ENCODE measurements at regions not wholly inside any gene's neighbourhood (a gene's known extent, or its start where the extent isn't known, plus 50 kb on each side); places are given as distances from the start of the nearest gene placed in this dataset.

DNA sequence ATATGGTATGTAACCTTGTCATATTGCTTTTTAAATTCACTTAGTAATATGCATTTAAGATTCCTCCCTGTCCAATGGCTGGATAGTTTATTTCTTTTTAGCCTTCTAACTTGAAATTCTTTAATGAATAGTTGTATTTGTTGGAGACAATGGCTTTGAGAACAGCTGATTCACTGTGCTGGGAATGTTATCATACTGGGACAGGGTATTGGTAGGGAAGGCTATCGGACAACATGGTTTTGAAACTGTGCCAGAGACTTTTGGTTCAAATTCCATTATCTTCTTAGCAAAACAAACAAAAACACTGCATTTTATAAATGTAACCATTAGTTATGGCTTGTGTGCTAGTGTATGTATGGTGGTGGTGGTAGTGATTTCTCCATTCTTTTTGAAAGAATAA, 517.1 kb upstream of the ANKRD30A start:
- Histone ChIP-seq H3K27me3 (ENCODE audit: insufficient read depth, low read length) (no peaks in the 10 kb centered on the region), H3K4me1 (ENCODE audit: insufficient read depth, low read length) (peaks cover 12% of the 10 kb centered on the region), H4K20me1 (ENCODE audit: insufficient read depth, low read length) (no peaks in the 10 kb centered on the region), H3K4me2 (ENCODE audit: insufficient read depth, low read length) (peak overlapping the region; percentile 34), H3K4me3 (ENCODE audit: insufficient read depth, low read length) (no peak overlapping the region), H2AFZ (ENCODE audit: low read length) (no peak overlapping the region), H3K79me2 (ENCODE audit: insufficient read depth, low read length) (no peaks in the 10 kb centered on the region), H3K27ac (ENCODE audit: low read depth, low read length) (no peak overlapping the region), H3K9me3 (ENCODE audit: low read depth, low read length) (no peaks in the 10 kb centered on the region), H3K36me3 (ENCODE audit: insufficient read depth, low read length) (no peaks in the 10 kb centered on the region)
- TF ChIP-seq, protein P1, sequence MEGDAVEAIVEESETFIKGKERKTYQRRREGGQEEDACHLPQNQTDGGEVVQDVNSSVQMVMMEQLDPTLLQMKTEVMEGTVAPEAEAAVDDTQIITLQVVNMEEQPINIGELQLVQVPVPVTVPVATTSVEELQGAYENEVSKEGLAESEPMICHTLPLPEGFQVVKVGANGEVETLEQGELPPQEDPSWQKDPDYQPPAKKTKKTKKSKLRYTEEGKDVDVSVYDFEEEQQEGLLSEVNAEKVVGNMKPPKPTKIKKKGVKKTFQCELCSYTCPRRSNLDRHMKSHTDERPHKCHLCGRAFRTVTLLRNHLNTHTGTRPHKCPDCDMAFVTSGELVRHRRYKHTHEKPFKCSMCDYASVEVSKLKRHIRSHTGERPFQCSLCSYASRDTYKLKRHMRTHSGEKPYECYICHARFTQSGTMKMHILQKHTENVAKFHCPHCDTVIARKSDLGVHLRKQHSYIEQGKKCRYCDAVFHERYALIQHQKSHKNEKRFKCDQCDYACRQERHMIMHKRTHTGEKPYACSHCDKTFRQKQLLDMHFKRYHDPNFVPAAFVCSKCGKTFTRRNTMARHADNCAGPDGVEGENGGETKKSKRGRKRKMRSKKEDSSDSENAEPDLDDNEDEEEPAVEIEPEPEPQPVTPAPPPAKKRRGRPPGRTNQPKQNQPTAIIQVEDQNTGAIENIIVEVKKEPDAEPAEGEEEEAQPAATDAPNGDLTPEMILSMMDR (IDR thresholded peaks at IDR 0.05; ENCODE audit: extremely low read depth, low read depth, low read length): no peak
- DNase-seq (ENCODE audit: insufficient read length, low spot score, missing footprints): peak; percentile 74

DNA sequence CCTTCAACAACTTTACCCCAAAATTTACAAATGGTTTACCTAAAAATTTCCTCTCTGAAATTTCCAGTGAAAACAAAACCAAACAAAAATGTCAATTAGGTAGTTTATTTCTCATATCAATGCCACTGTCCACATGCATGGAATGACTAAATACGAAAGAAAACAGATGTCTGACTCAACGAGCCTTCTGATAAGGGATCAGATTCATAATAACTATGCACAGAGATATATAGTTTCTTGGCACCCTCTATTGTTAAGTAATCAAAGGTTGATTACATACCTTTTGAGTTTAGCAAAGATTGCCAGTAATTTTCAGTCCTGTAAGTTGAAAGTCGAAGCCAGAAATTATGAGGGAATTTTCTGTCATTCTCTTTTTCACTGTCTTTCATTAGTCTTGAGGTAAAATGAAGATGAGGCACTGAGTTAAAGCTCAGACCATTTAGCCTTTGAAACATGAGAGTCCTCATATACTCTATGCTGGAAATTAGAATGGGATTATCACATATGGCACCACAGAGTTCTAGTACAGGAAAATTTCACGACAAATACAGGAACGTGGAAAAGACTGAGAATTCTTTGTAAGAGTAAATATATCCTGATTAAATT, 519.1 kb upstream of the ANKRD30A start:
- DNase-seq (ENCODE audit: insufficient read length, low spot score, missing footprints): peak; percentile 83
- H3K27ac ChIP-seq (ENCODE audit: low read depth, low read length): no peak overlapping the region
- no peaks in the 10 kb centered on the region for H3K9me3 ChIP-seq (ENCODE audit: low read depth, low read length)
- H2AFZ ChIP-seq (ENCODE audit: low read length): no peak overlapping the region
- H3K27me3 ChIP-seq (ENCODE audit: insufficient read depth, low read length): no peaks in the 10 kb centered on the region
- H3K4me3 ChIP-seq (ENCODE audit: insufficient read depth, low read length): no peak overlapping the region
- TF ChIP-seq, protein P1 (IDR thresholded peaks at IDR 0.05; ENCODE audit: extremely low read depth, low read depth, low read length): no peak
- no peak overlapping the region for H3K4me2 ChIP-seq (ENCODE audit: insufficient read depth, low read length)
- H3K36me3 ChIP-seq (ENCODE audit: insufficient read depth, low read length): no peaks in the 10 kb centered on the region
- H3K79me2 ChIP-seq (ENCODE audit: insufficient read depth, low read length): no peaks in the 10 kb centered on the region
- H3K4me1 ChIP-seq (ENCODE audit: insufficient read depth, low read length): peaks cover 24% of the 10 kb centered on the region
- H4K20me1 ChIP-seq (ENCODE audit: insufficient read depth, low read length): no peaks in the 10 kb centered on the region

DNA sequence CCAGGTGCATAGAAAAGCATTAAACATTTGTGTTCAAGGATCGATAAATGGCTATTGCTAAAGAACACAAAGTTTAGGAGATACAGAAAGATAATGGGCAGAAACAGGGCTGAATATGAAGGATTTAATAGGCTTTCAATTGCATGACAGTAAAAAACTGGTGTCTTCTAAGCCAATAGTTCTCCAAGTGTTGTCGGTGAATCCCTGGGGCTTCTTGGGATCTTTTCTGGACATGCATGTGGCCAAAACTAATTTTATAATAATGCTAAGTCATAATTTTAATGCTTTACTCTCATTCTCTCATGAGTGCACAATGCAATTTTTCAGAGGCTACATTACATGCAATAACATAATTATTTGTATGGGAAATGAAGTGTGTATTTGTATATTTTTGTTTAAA, 521.1 kb upstream of the ANKRD30A start:
- no peak for DNase-seq (ENCODE audit: insufficient read length, low spot score, missing footprints)
- TF ChIP-seq, protein P1 (IDR thresholded peaks at IDR 0.05; ENCODE audit: extremely low read depth, low read depth, low read length): no peak
- Histone ChIP-seq H3K4me2 (ENCODE audit: insufficient read depth, low read length) (no peak overlapping the region), H3K9me3 (ENCODE audit: low read depth, low read length) (no peaks in the 10 kb centered on the region), H3K4me1 (ENCODE audit: insufficient read depth, low read length) (peaks cover 24% of the 10 kb centered on the region), H2AFZ (ENCODE audit: low read length) (no peak overlapping the region), H3K4me3 (ENCODE audit: insufficient read depth, low read length) (no peak overlapping the region), H4K20me1 (ENCODE audit: insufficient read depth, low read length) (no peaks in the 10 kb centered on the region), H3K79me2 (ENCODE audit: insufficient read depth, low read length) (no peaks in the 10 kb centered on the region), H3K36me3 (ENCODE audit: insufficient read depth, low read length) (no peaks in the 10 kb centered on the region), H3K27me3 (ENCODE audit: insufficient read depth, low read length) (no peaks in the 10 kb centered on the region), H3K27ac (ENCODE audit: low read depth, low read length) (no peak overlapping the region)

DNA sequence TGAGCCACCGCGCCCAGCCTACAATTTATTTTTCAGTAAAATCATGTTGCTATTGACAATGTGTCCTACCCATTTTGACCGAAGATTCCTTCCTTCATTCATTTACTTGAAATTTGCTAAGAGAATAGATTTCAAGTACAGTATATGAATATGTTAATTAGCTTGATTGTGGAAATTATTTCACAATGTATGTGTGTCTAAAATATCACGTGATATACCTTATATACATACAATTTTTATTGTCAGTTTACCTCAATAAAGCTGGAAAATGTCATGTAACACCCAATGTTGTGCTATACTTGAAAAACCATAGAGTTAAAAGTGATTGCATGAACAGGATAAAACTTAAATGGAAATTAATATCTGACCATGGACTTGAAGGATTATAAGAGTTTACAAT, 521.7 kb upstream of the ANKRD30A start:
- TF ChIP-seq, protein P1 (IDR thresholded peaks at IDR 0.05; ENCODE audit: extremely low read depth, low read depth, low read length): no peak
- no peaks in the 10 kb centered on the region for H3K36me3 ChIP-seq (ENCODE audit: insufficient read depth, low read length)
- H3K27ac ChIP-seq (ENCODE audit: low read depth, low read length): no peak overlapping the region
- no peaks in the 10 kb centered on the region for H4K20me1 ChIP-seq (ENCODE audit: insufficient read depth, low read length)
- no peak for DNase-seq (ENCODE audit: insufficient read length, low spot score, missing footprints)
- H3K27me3 ChIP-seq (ENCODE audit: insufficient read depth, low read length): no peaks in the 10 kb centered on the region
- H3K9me3 ChIP-seq (ENCODE audit: low read depth, low read length): no peaks in the 10 kb centered on the region
- no peak overlapping the region for H3K4me2 ChIP-seq (ENCODE audit: insufficient read depth, low read length)
- H3K4me3 ChIP-seq (ENCODE audit: insufficient read depth, low read length): no peak overlapping the region
- H2AFZ ChIP-seq (ENCODE audit: low read length): no peak overlapping the region
- peaks cover 22% of the 10 kb centered on the region for H3K4me1 ChIP-seq (ENCODE audit: insufficient read depth, low read length)
- H3K79me2 ChIP-seq (ENCODE audit: insufficient read depth, low read length): no peaks in the 10 kb centered on the region

All from osteoblast (primary cell).